ENCODE measurements at regions not wholly inside any gene's neighbourhood (a gene's known extent, or its start where the extent isn't known, plus 50 kb on each side); places are given as distances from the start of the nearest gene placed in this dataset.

DNA sequence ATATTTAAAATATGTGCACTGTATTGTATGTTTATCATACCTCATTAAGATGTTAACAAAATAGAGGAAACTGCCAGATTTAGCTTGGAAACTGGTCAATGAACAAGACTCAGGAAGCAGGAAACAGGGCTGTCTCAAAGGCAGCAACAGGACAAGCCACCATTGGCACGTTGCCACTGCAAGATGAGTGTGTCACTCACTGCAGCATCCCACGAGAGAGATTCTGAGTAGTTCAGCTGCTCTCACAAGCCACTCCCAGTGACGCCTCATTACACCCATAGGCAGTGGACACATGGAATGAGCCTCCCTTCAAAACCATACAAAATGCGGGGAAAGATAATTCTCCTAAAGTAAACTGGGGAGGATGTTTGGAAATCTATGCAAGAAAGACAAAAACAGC lies 181.9 kb upstream of the DLGAP1 start:
- no peak for DNase-seq

- DNase-seq: no peak
These were observed 176.1 kb upstream of the DLGAP1 start for GRCh38 chr18:4631239-4631638.

- no peak for DNase-seq
These were observed 150.1 kb upstream of the DLGAP1 start for GRCh38 chr18:4605212-4605611.

GRCh38 chr18:4603955-4604354 lies 148.8 kb upstream of the DLGAP1 start:
- no peak for DNase-seq

GRCh38 chr18:4599312-4599711 lies 144.2 kb upstream of the DLGAP1 start:
- DNase-seq: no peak

- DNase-seq: no peak
These were observed 142.2 kb upstream of the DLGAP1 start for GRCh38 chr18:4597301-4597700.

DNA sequence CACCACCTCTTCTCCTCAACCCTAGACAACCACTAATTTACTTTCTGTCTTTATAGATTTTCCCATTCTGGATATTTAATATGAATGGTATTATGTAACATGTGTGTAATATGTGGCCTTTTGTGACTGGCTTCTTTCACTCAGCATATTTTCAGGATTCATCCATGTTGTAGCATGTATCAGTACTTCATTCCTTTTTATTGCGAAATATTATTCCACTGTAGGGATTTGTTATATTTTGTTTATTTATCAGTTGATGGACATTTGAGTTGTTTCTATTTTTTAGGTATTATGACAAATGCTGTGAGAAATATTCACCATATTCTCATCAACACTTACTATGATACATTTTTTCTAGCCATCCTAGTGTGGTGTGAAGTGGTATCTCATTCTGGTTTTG lies 138.8 kb upstream of the DLGAP1 start:
- no peak for DNase-seq

DNA sequence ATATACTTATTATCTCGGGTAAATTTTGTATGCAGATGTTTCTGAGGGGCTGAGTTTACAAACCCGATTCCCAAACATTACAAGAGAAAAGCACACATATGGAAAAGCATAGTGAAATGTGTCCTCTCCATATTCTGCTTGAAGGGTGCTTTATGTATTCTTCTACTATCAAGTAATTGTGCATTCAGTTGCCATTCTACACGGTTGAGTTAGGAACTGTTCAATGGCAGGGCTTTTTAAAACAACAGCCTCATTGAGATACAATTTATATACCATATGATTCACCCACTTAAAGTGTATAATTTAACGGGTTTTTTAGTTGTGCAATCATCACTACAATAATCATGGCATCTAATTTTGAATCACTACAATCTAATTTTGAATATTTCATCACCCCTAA lies 138.4 kb upstream of the DLGAP1 start:
- no peak for DNase-seq

- no peak for DNase-seq
These were observed 134.1 kb upstream of the DLGAP1 start for GRCh38 chr18:4589056-4589800.

DNA sequence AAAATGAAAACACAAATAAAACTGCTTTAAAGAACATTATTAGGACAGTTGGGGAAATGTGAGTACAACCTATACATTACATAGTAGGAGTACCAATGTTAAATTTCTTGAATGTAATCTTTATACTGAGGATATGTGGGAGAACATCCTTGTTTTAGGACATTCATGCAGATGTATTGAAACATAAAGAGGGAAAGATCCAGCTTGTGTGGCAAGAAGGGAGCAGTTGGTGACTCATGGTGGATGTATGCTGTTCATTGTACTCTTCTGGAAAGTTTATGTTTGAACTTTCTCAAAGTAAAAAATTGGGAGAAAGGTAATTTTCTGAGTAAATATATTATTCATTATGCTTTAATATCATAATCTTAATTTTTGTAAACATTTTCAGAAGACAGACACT lies 132.1 kb upstream of the DLGAP1 start:
- DNase-seq: no peak

GRCh38 chr18:4586731-4587130 lies 131.6 kb upstream of the DLGAP1 start:
- DNase-seq: no peak

DNA sequence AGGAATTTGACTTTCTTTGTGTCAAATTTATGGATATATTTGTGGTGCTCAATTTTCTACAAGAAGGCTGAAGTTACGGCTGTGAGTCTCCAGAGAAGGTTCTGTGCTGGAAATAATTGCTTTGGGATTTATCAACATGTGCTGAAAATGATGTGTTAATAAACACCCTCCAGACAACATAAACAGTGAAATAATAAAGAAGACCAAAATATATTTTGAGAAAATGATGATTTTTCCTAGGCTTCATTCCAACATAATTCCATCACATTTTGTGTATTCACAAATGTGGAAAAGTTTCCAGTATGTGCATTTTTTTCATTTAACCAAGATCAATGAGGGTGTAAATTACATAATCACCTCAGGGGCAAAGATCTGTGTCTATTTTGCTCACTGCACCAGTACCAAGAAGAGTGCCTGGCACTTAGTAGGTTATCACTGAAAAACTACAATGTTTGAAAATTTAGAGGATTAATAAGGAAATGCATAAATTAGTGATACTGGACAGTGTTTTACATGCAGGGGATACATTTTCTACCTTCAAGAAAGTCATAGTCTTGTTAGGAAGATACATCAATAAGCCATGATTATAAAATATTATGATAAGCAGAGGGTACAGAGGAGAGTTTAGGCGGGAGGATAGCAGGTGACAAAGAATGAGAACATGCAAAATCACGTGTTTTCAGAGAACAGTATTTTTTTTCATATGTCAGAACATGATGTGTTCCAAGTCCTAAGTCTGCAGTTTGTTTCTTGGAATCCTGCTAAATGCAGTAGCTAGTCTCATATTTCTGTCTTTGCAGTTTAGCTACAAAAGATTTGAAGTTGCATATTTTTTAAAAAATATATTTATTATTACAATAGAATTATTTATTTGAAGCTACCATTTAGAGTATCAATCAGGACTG lies 127.6 kb upstream of the DLGAP1 start:
- no peak for DNase-seq

- no peak for DNase-seq
These were observed 126.9 kb upstream of the DLGAP1 start for GRCh38 chr18:4581966-4582365.

GRCh38 chr18:4578449-4578848 lies 123.3 kb upstream of the DLGAP1 start:
- DNase-seq: no peak

DNA sequence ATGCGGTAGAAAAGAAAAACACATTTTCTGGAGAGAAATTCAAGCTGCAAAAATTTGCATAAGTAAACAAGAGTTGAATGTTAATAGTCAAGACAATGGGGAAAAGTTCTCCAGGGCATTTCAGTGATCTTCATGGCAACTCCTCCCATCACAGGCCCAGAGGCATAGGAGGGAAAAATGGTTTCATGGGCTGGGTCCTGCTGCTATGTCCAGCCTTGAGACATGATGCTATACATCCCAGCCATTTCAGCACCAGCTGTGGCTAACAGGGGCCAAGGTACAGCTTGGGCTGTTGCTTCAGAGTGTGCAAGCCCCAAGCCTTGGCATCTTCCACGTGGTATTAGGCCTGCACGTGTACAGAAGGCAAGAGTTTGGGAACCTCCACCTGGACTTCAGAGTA lies 118.6 kb upstream of the DLGAP1 start:
- no peak for DNase-seq

- no peak for DNase-seq
These were observed 102.4 kb upstream of the DLGAP1 start for GRCh38 chr18:4557502-4557901.

DNA sequence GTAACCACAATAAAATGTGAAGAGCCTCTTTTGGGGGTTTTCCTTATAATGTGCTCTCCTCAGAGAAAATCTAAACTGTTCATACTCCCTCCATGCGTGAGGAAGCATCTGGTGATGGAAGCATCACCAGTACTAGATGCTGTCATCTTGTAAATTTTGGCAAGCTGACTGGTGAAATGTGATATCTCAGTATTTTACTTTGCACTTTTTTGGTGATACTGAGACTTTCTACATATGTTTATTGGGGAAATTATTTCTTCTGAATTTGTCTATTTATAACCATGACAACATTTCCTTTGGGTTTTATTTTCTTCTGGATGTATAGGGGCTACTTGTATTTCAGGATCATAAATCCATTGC lies 95.9 kb upstream of the DLGAP1 start:
- DNase-seq: no peak

DNA sequence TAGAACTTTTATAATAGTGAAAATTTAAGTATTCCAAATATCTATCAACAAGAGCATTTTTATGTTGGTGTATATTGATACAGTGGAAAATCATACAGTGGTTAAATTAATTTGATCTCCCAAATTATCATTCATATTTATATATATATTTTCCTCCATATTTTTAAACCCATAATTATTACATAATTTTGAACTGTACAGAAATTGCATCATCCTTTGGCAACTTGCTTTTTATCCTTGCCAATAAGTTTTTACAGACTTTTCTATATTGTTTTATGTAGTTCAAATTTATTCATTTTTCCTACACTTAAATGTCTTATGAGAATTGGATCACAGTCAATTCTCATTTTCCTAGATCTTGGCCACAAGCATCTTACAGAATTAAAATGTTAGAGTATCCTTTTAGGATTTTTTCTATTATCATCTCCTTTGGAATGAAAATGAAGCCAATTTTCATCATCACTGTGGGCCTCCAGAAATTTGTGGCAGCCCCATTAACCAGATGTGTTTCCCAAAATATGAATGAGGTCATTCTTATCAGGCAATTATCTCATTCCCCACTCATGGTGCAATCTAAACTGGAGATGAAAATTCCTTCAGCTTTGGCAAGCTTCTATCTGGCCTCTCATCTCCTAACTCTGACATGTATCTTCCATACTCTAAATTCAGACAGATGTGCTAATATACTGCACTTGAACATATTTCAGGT lies 94.2 kb upstream of the DLGAP1 start:
- DNase-seq: no peak

DNA sequence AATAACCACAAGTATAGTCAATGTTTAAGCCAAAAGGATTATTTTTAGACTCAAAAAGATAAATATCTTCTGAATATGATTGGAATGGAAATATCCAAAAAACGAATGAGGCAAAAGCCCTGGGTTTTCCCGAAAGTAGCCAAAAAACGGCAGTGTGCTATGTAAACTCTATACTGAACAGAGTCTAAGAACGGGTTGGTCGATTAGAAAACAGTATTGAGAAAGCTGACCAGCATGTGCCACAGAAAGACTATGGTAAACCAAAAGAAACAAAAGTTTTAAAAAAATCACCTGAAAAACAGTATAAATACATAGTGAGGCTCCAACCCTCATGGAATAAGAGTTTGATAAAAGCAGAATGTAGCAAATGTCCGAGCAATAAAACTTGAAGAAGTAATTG lies 92.0 kb upstream of the DLGAP1 start:
- DNase-seq: no peak

- DNase-seq: no peak
These were observed 89.0 kb upstream of the DLGAP1 start for GRCh38 chr18:4544142-4544541.

DNA sequence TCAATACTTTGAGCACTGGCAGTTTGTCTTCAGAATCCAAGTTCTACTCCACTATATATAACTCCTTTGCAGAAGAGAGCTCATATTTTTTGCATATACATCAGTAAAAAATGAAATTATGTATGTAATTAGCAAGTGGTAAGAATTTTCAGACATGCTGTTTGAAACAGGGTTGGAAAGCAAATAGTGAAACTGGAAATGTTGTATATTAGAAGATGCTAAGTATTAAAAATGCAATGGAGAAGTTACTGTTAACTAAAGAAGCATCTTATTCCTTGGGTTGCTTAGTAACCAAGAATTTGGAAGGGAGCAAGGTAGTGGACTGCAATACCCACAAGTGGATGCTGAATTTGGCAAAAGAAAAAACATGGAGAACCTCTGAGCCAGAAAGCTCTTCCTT lies 88.6 kb upstream of the DLGAP1 start:
- no peak for DNase-seq

GRCh38 chr18:4541588-4541987 lies 86.5 kb upstream of the DLGAP1 start:
- no peak for DNase-seq

DNA sequence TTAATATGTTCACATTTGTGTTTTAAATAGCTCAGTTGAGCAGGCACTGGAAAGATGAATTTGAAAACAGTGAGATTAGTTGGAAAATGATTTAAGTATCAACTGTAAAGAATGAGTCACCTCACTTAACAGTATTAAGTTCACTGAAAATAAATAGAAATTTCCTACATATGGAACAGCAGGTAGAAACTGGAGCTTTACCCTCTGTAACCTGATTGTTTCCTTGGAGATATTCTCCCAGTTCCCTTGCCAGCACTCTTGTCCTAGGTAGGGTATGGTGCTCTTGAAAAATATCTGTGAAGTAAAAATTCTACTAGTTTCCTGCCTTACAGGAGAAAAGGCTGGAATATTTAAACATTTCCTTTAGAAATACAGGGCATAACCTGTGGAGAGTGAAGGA lies 81.3 kb upstream of the DLGAP1 start:
- DNase-seq: no peak

DNA sequence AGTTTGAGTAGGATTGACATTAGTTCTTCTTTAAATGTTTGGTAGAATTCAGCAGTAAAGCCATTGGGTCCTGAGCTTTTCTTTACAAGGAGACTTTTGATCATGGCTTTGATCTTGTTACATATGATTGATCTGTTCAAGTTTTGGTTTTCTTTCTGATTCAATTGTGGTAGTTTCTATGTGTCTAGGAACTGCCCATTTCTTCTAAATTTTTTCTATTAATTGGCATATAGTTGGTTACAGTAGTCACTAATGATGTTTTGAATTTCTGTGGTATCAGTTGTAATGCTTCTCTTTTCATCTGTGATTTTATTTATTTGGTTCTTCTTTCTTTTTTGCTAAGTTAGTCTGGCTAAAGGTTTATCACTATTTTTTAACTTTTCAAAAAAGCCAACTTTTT lies 73.3 kb upstream of the DLGAP1 start:
- DNase-seq: no peak
